NCI-H748 treated with DMSO at 0.1 percent for 48 hours (cell line): ENCODE measurements at regions not wholly inside any gene's neighbourhood (a gene's known extent, or its start where the extent isn't known, plus 50 kb on each side); places are given as distances from the start of the nearest gene placed in this dataset.
A peak's percentile ranks its signal among the peaks of the same experiment; 100 is the strongest.

Experiments
- DNase-seq: peaks from one replicate; lab custom pipeline; 2025; lab: John Stamatoyannopoulos, UW

GRCh38 chr11:32200136-32200847 lies 109.4 kb downstream of the RCN1 start:
- DNase-seq, result no peak

- no peak for DNase-seq
These were observed 113.9 kb downstream of the RCN1 start for GRCh38 chr11:32204751-32205150.

- DNase-seq, result no peak
These were observed 119.7 kb downstream of the RCN1 start for GRCh38 chr11:32210556-32210955.

GRCh38 chr11:32213223-32213622 lies 122.3 kb downstream of the RCN1 start:
- DNase-seq, result no peak

- no peak for DNase-seq
These were observed 124.3 kb downstream of the RCN1 start for GRCh38 chr11:32215157-32215556.

- DNase-seq, result no peak
These were observed 125.9 kb downstream of the RCN1 start for GRCh38 chr11:32216749-32217148.

GRCh38 chr11:32219320-32219719 lies 128.4 kb downstream of the RCN1 start:
- no peak for DNase-seq

- no peak for DNase-seq
These were observed 130.7 kb downstream of the RCN1 start for GRCh38 chr11:32221476-32222032.

GRCh38 chr11:32224580-32224979 lies 133.7 kb downstream of the RCN1 start:
- DNase-seq, result no peak

- peak; percentile 55 for DNase-seq
These were observed 134.9 kb downstream of the RCN1 start for GRCh38 chr11:32225571-32226285.

GRCh38 chr11:32226480-32226879 lies 135.6 kb downstream of the RCN1 start:
- no peak for DNase-seq

GRCh38 chr11:32229576-32230240 lies 138.8 kb downstream of the RCN1 start:
- DNase-seq, result no peak

- peak; percentile 7 for DNase-seq
These were observed 141.1 kb downstream of the RCN1 start for GRCh38 chr11:32231909-32232493.

- DNase-seq, result no peak
These were observed 141.6 kb downstream of the RCN1 start for GRCh38 chr11:32232516-32232915.

GRCh38 chr11:32233276-32233675 lies 142.4 kb downstream of the RCN1 start:
- DNase-seq, result no peak

GRCh38 chr11:32233928-32234327 lies 143.1 kb downstream of the RCN1 start:
- no peak for DNase-seq

- no peak for DNase-seq
These were observed 153.6 kb downstream of the RCN1 start for GRCh38 chr11:32244453-32244852.

GRCh38 chr11:32253706-32254105 lies 162.8 kb downstream of the RCN1 start:
- DNase-seq, result no peak

- no peak for DNase-seq
These were observed 165.0 kb downstream of the RCN1 start for GRCh38 chr11:32255841-32256240.

GRCh38 chr11:32256466-32256865 lies 165.6 kb downstream of the RCN1 start:
- no peak for DNase-seq

GRCh38 chr11:32259641-32260081 lies 168.8 kb downstream of the RCN1 start:
- DNase-seq, result no peak

- no peak for DNase-seq
These were observed 171.5 kb downstream of the RCN1 start for GRCh38 chr11:32262367-32262766.
